RWPE1 (cell line): ENCODE measurements at regions not wholly inside any gene's neighbourhood (a gene's known extent, or its start where the extent isn't known, plus 50 kb on each side); places are given as distances from the start of the nearest gene placed in this dataset.

Experiments used
- CTCF ChIA-PET: fragments of 350-600 bp; sonication (Branson Sonifier 250); formaldehyde crosslinking; extraction: SDS; loops from one replicate; lab custom pipeline; 2021; lab: Yijun Ruan, JAX
- POLR2A ChIA-PET: fragments of 400-600 bp; formaldehyde crosslinking; extraction: SDS; loops from one replicate; lab custom pipeline; 2020; ENCODE audit warnings: antibody characterized with exemption; ENCODE audit not compliant: low non-redundant PET; lab: Yijun Ruan, JAX
- DNase-seq: peaks from one replicate; pipeline ENCODE4 v3.0.0; 2012; ENCODE audit warnings: low spot score
- H3K27ac ChIP-seq: fragments of 450-650 bp; 2 replicates; pipeline ENCODE4 v1.5.1; 2017
- CTCF ChIP-seq: fragments of 450-650 bp; conservative IDR thresholded peaks from 2 replicates; pipeline ENCODE4 v1.5.1; 2017; ENCODE audit warnings: low read depth, mild to moderate bottlenecking

- H3K27ac ChIP-seq: no peak overlapping the region
- CTCF ChIA-PET: no interaction called here
- no peak for DNase-seq
- POLR2A ChIA-PET: no interaction called here
- TF ChIP-seq CTCF: no peak
Observed at GRCh38 chr5:108581026-108581425, 166.7 kb upstream of the FER start.

- POLR2A ChIA-PET: no interaction called here
- TF ChIP-seq CTCF: no peak
- CTCF ChIA-PET: interaction anchor here (0.7 kb wide), 1 partner anchor 1689 kb away, joined by 4 read pairs; no protein-coding TSS in a partner anchor
- no peak overlapping the region for H3K27ac ChIP-seq
- no peak for DNase-seq
Observed at GRCh38 chr5:108579236-108579635, 168.5 kb upstream of the FER start.

- ChIA-PET CTCF (interaction anchor here (0.7 kb wide), 1 partner anchor 1690 kb away, joined by 4 read pairs; no protein-coding TSS in a partner anchor), POLR2A (no interaction called here)
- TF ChIP-seq CTCF: no peak
Observed at GRCh38 chr5:108578791-108579190, 168.9 kb upstream of the FER start.

GRCh38 chr5:108567429-108567828 is 180.3 kb upstream of the FER start:
- DNase-seq: no peak
- ChIA-PET POLR2A (no interaction called here), CTCF (no interaction called here)
- no peak overlapping the region for H3K27ac ChIP-seq
- TF ChIP-seq CTCF: no peak

More at GRCh38 chr5:108578791-108579190, 168.9 kb upstream of the FER start:
- no peak overlapping the region for H3K27ac ChIP-seq
- no peak for DNase-seq

- CTCF ChIA-PET: no interaction called here
- DNase-seq: no peak
- TF ChIP-seq CTCF: no peak
- H3K27ac ChIP-seq: no peak overlapping the region
- POLR2A ChIA-PET: no interaction called here
Observed at GRCh38 chr5:108564441-108564840, 182.5 kb upstream of the FBXL17 start.

- DNase-seq: no peak
- no peak for TF ChIP-seq CTCF
- ChIA-PET CTCF (no interaction called here), POLR2A (no interaction called here)
- H3K27ac ChIP-seq: no peak overlapping the region
Observed at GRCh38 chr5:108562205-108562454, 180.2 kb upstream of the FBXL17 start.
